HG02884 (cell line): ENCODE measurements at regions not wholly inside any gene's neighbourhood (a gene's known extent, or its start where the extent isn't known, plus 50 kb on each side); places are given as distances from the start of the nearest gene placed in this dataset.
"Not testable (repeated sequence)": the region's sequence is repeated elsewhere in the genome, so short reads cannot be mapped to it uniquely, and the experiment has no call there.

Source experiments
- ATAC-seq: cut with Tn5 transposase; IDR thresholded peaks from one replicate; pipeline ENCODE4 v1.9.1; 2021; ENCODE audit warnings: mild to moderate bottlenecking, moderate library complexity; ENCODE audit not compliant: unreplicated experiment

- ATAC-seq = no peak
Measured at GRCh38 chrX:137878401-137878800, 312.5 kb downstream of the ZIC3 start.

- no peak for ATAC-seq
Measured at GRCh38 chrX:137882960-137883359, 317.0 kb downstream of the ZIC3 start.

DNA sequence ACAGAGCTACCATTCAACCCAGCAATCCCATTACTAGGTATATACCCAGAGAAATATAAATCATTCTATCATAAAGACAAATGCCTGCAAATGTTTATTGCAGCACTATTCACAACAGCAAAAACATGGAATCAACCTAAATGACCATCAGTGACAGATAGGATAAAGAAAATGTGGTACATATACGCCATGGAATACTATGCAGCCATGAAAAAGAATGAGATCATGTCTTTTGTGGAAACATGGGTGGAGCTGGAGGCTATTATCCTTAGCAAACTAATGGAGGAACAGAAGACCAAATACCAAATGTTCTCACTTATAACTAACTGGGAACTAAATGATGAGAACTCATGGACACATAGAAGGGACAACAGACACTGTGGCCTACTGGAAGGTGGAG lies 318.9 kb downstream of the ZIC3 start:
- ATAC-seq = not testable (repeated sequence)

GRCh38 chrX:137891431-137891830 lies 325.5 kb downstream of the ZIC3 start:
- no peak for ATAC-seq

DNA sequence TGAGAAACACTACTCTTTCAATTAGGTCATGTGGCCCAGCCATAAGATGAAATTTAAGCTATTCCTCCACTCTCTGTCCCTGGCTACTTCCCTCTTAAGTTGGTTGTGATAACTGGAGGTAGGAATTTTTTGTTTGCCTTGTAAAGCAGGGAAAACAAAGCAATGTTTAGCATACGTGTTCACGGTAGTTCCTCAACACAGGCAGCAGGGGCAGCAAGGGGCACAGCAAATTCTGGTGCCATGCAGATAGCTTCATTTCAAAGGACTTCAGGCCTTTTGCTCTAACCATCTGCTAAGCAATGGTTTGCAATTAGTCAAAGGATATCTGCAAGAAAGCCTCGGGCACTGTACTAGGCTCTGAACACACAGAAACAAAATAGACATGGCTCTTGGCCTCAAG lies 330.2 kb downstream of the ZIC3 start:
- no peak for ATAC-seq

GRCh38 chrX:137915466-137915865 lies 349.5 kb downstream of the ZIC3 start:
- no peak for ATAC-seq

DNA sequence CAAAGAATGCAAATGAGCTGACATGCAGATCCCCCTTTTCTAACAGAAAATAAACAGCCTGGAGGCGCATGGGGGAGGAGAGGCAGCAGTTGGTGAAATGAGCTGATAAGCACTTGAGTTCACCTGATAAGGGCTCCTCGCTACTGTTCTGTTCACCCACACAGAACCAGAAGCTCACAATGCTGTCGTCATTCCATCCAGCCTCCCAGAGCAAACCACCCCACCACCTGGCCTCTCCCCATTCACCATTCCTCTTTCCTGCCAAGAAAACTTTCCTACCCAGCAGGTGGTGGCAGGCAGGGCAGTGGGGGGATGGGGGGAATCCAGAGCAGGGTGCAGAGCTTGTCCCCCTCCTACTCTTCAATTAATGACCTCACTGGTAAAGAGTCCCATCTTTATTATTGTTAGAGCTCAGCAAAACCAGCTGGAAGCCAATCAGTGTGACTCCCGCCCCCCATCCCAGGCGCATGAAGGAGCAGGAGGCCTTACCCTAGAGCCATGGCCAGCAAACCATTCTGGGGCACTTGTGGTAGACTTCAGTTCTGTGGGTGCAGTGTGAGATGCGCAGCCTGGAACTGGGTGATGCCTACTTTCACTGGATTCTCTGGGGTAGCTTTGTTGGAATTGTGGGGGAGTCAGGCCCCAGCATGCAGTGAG lies 350.3 kb downstream of the ZIC3 start:
- no peak for ATAC-seq

DNA sequence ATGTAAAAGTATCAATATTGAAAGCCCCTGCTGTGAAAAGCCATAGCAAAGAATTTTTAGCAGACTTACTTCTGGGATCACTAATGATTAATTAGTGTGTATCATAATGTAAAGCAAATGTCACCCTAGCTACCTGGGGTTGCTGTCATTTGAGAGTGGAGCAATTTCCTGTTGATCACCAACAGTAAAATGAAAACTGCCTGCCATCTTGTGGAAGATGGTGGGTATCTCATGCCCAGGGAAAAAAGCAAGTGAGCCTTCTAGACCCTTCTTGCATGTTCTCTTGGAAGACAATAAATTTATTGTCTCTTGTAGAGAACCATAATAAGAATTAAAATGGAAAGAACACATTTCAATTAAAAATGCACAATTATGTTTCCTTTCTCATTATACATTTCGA lies 360.2 kb downstream of the ZIC3 start:
- ATAC-seq = no peak

DNA sequence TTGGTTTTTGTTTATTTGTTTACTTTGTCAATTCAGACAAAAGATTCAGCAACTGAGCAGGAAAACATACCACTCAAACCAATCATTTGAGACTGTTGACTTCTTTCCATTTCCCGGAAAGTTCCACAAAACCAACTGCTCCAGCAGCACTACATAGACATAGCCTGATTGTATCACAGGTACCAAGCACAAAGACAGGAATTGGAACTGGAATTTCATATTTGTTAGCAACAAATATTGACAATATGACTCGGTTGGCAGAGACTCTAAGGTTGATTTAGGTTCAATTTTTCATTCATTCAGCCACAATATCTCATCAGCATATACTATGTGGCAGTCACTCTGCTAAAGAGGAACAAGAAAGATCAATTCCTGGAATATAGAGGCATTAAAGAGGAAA lies 364.0 kb downstream of the ZIC3 start:
- no peak for ATAC-seq

DNA sequence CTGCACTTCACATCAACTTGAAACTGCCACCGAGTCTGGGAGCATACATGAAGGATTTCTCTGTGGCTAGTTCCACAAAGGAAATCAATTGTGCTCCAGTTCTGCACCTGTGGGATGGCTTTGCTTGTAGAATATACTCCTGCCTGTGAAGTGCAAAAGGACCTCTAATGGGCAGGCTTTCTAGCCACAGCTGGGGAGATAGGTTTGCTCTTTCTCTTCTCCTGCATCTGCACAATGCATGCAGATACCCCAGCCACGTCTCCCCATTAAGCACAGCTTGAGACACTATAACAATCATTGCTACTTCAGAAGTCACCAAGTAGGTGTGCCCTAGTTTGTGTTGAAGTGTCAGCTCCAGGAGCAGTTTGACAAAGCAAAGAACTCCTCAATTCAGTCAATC lies 364.6 kb downstream of the ZIC3 start:
- ATAC-seq = no peak

- ATAC-seq = not testable (repeated sequence)
Measured at GRCh38 chrX:137934214-137934613, 368.3 kb downstream of the ZIC3 start.

- not testable (repeated sequence) for ATAC-seq
Measured at GRCh38 chrX:137934887-137935286, 369.0 kb downstream of the ZIC3 start.

DNA sequence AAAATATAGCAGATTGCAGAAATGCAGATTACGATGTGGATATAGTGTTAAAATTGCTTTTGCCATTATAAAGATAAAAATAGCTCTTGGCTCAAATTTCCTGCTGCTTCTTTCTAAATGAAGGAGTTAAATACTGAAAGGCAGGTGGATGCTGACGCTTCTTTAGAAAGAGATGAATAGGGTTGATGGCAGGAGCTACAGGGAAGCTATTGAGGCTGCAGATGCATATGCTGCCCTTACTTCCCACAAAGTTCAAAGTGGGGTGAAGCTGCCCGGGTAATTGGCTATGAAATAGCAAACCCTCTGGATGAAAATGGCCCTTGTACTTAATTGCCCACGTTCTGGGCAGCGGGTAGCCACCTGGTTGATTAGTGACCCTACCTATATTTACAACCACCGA lies 379.5 kb downstream of the ZIC3 start:
- no peak for ATAC-seq

DNA sequence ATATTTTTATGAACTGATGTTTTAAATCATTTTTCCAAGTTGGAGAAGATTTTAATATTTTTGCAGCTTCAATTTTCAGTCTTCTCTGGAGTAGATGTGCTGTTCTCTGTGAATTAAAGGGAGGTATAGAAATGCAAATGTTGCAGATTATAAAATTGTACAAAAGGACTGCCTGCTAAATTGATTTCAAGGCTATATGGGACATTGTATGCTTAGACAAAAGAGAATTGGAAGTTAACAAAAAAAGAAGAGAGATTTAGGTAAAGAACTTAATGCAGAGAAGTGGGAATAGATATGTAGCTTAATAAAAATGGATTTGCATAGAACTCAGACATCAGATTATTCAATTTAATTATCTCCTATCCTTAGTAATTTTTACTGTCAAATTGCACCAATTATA lies 403.3 kb downstream of the ZIC3 start:
- no peak for ATAC-seq

GRCh38 chrX:137982472-137983172 lies 416.7 kb downstream of the ZIC3 start:
- ATAC-seq = no peak

DNA sequence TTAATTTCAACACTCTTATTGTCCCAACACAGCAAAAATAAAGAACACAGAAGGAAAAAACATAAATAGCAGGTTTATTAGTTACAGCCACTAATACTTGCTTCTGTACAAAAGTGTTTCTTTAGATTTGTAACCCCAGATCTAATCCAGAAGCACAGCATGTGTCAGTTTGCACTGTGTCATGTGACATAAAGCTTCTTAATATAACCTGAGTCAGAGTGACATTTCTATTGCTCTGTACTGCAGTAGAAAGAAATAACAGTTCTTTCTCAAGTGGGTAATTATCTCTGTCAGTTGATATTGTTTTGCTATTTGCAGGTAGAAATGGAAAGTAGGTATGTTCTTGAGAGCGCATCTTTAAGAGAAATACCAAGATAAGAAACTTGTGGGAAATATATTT lies 422.5 kb downstream of the ZIC3 start:
- no peak for ATAC-seq

- ATAC-seq = no peak
Measured at GRCh38 chrX:137998619-137999018, 432.7 kb downstream of the ZIC3 start.

DNA sequence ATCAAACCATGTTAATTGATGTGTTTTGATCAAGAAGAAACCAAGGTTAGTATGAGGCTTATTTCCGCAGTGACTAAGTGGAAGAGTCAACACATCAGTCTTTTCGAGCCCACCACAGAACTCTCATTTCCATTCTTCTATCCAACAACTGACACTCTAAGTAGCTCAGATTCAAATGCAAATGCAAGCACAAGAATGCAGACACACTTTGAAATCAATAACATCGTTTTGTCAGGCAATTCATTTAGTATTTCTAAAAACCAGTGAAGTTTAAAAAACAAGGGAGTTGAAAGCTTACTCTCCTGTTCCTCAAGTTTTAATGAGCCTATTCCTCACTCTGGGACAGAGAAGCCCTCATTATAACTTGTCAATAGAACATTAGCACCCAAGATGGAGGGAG lies 433.1 kb downstream of the ZIC3 start:
- no peak for ATAC-seq

GRCh38 chrX:137999552-137999951 lies 433.6 kb downstream of the ZIC3 start:
- no peak for ATAC-seq

DNA sequence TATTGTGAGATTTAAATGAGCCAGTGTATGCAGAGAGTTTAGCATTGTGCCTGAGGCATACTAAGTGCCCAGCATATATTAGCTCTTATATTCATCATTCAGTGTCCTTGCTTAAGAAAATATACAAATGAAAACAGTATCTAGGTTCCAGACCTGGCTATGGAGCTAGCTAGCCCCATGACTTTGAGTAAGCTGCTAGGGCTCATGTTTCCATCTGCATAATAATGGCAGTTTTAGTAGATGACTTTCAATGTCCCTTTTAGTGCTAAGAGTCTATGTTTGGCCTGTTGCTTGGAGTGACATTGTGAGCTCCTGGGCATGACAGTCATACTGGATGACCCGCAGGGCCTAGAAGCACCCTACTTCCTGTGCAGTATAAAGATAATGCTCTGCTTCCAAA lies 435.3 kb downstream of the ZIC3 start:
- ATAC-seq = no peak

DNA sequence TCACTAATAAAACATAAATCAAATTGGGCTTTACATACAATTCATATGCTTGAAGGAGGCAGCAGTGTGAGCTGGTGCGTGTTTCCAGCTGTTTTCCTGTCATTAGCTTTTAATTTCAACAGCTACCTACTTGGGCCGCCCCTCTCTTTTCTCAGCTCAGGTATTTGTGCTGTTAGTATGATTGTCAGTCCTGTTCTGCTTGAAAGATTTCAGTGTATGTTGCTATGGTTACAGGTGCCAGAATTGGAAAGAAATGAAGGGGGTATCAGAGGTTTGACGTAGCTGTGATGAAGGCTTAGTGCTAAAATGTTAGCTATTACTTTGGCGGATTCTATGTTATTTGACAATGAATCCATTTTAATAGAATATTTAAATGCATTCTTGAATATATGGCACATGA lies 440.3 kb downstream of the ZIC3 start:
- ATAC-seq = no peak

DNA sequence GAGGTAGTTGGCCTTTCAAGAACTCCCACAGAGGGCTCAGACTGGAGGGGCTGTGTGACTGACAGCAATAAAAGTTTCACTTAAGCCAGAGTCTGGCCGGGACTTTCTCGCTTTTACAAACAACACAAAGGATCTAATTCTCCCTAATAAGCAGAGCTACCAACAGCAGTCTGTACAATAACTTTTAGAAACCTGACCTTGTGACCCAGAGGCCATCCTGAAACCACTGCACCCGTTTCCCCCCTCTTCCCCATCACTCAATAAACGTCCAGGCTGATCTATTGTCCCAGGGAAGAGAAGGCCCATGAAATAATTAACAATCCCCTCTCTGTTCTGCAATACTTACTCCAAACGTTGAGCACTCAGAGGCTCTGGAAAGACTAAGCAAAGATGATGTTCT lies 442.4 kb downstream of the ZIC3 start:
- ATAC-seq = no peak

DNA sequence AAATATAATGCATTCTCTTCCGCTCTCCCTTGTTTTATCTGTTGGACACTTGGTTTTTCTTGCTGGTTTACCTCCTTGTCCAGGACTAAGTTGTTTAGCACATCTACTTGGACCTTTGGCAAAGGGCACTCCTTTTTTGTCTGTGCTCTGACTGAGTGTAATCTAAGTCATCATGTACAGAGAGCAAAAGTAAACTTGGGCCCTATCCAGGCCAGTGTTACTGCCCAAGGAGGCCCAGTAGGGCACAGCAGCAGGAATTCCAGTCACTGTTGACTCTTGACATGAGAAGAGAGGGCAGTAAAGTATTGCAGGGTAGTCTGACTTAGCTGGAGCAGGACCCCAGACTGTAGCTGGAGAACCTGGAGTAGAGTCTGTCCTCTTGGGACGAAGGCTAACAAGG lies 445.5 kb downstream of the ZIC3 start:
- no peak for ATAC-seq
